ENCODE measurements at regions not wholly inside any gene's neighbourhood (a gene's known extent, or its start where the extent isn't known, plus 50 kb on each side); places are given as distances from the start of the nearest gene placed in this dataset.
"Not testable (repeated sequence)": the region's sequence is repeated elsewhere in the genome, so short reads cannot be mapped to it uniquely, and the experiment has no call there.

DNA sequence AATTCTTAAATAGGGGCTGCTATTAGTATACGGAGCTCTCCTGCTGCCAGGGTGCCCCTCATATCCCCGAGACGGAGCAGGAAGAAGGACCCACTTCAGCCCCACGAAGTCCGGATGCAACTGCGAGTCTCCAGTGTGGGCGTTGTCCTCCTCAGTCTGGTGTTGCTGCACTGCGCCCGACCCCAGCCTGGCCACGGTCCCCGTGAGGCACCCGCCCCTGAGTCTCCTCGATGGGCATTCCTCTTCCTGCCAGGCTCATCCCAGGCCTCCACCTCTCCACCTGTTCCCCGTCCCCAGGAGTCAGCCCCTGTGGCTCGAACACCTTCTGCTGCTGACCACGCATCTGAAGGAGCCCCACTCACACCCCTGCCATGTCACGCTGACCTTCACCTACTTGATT lies 68.1 kb upstream of the SFSWAP start:
- DNase-seq (no peak), ATAC-seq (no peak)
- TF ChIP-seq POLR2A (IDR thresholded peaks at IDR 0.05), result no peak
- TF ChIP-seq, protein P1, sequence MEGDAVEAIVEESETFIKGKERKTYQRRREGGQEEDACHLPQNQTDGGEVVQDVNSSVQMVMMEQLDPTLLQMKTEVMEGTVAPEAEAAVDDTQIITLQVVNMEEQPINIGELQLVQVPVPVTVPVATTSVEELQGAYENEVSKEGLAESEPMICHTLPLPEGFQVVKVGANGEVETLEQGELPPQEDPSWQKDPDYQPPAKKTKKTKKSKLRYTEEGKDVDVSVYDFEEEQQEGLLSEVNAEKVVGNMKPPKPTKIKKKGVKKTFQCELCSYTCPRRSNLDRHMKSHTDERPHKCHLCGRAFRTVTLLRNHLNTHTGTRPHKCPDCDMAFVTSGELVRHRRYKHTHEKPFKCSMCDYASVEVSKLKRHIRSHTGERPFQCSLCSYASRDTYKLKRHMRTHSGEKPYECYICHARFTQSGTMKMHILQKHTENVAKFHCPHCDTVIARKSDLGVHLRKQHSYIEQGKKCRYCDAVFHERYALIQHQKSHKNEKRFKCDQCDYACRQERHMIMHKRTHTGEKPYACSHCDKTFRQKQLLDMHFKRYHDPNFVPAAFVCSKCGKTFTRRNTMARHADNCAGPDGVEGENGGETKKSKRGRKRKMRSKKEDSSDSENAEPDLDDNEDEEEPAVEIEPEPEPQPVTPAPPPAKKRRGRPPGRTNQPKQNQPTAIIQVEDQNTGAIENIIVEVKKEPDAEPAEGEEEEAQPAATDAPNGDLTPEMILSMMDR (IDR thresholded peaks at IDR 0.05), result no peak
- intact Hi-C loops (cut with DNase I), result loop anchor here (2.0 kb wide), 1 partner anchor 334 kb away; no protein-coding TSS in a partner anchor
- no peaks in the 10 kb centered on the region for H3K9me3 ChIP-seq
- no peaks in the 10 kb centered on the region for H3K36me3 ChIP-seq (replicated peaks in 1 of 2; ENCODE audit: insufficient read depth in 1 of 2, low read depth in 2 of 2)
- no peaks in the 10 kb centered on the region for H3K4me1 ChIP-seq
- 85% methylated on average over 17 of the region's 17 CpGs for WGBS, 2 donors
- no peak overlapping the region for H3K4me3 ChIP-seq
- H3K27ac ChIP-seq, result no peak overlapping the region
- H3K27me3 ChIP-seq, result no peaks in the 10 kb centered on the region

DNA sequence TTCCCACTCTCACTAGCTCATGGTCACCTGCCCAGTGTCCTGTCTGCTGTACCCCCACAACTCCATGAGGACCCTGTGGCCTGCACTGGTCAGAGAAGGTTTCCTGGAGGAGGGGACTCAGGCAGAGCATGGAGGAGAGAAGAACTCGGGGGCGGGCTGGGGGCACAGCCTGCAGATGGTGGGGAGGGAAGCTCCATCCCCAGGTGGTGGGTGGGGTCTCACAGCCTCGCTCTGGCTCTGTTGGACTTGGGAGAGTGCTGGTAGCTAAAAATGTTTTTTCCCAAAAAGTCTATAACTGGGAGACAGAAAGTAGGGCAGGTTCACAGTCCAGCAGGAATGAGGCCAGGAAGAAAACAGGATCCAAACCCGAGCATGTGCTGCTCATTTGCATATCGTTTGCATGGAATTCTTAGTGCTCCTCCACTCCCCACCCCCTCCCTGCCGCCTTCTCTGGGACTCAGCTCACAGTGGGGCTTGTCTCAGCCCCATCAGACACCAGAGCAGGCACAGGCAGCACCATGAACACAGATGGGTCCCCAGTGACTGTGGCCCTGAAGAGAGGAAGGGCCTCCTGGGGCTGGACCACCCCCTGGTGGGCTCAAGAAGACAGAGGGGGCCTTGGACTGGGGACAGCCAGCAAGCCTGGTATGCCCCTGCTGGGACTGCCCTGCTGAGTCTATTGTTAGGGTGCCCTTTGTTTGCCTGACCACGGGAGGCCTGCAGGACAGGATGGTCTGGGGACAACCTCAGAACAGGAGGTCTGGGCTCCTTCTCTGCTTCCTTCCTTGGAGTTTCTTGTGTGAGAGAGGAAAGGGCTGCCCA lies 67.0 kb upstream of the SFSWAP start:
- Histone ChIP-seq H3K4me3 (no peak overlapping the region), H3K4me1 (no peaks in the 10 kb centered on the region), H3K27ac (no peak overlapping the region), H3K9me3 (no peaks in the 10 kb centered on the region), H3K27me3 (no peaks in the 10 kb centered on the region), H3K36me3 (replicated peaks in 1 of 2; ENCODE audit: insufficient read depth in 1 of 2, low read depth in 2 of 2) (no peaks in the 10 kb centered on the region)
- no peak for DNase-seq
- intact Hi-C loops (cut with DNase I), result loop anchor here (2.0 kb wide), 1 partner anchor 335 kb away; no protein-coding TSS in a partner anchor
- no peak for ATAC-seq
- no peak for TF ChIP-seq POLR2A (IDR thresholded peaks at IDR 0.05)
- TF ChIP-seq, protein P1 (IDR thresholded peaks at IDR 0.05), result no peak
- WGBS, 2 donors, result 36 to 40% methylated on average over 7 of the region's 7 CpGs

DNA sequence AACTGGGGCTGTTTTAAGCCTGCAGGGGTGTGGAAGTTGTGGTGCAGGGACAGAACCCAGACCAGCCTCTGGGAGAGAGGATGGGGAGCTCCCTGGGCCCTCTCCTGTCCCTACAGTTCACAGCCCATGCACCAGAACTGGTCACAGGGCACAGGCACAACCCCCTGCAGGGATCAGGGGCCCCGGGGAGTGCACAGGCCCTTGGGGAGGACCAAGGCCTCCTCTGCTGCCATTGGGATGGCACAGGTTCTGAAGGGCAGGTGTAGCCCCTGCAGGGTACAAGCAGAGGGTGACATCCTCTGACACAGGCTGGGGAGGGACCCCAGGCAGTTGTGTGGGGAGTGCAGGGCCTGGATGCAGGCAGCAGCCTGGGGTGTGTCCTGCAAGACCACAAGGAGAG lies 66.4 kb upstream of the SFSWAP start:
- Histone ChIP-seq H3K4me1 (no peaks in the 10 kb centered on the region), H3K27me3 (no peaks in the 10 kb centered on the region), H3K36me3 (replicated peaks in 1 of 2; ENCODE audit: insufficient read depth in 1 of 2, low read depth in 2 of 2) (no peaks in the 10 kb centered on the region), H3K9me3 (no peaks in the 10 kb centered on the region), H3K4me3 (no peak overlapping the region), H3K27ac (no peak overlapping the region)
- DNase-seq (no peak), ATAC-seq (no peak)
- WGBS, 2 donors, result 71 to 80% methylated on average over 1 of the region's 1 CpG
- TF ChIP-seq POLR2A (IDR thresholded peaks at IDR 0.05), result no peak
- TF ChIP-seq, protein P1 (IDR thresholded peaks at IDR 0.05), result no peak
- intact Hi-C loops (cut with DNase I), result no loop called here

DNA sequence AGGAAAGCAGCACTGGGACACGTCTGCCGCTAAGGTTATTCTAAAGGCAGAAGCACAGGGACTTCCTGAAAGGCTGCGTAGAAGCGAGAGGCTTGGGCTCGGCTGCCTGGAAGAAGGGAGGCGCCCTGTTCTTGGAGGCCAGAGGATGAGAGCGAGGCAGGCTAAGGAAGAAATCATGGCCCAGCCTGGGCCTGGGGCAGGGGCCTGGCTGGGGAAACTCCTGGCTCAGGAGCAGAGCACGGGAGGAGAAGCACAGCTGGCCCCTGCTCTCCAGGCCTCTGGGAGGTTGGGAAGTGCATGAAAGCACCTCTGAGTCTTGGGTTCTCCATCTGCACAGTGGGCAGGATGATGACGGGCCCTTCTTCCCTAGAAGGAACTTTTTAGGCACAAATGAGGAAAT lies 66.0 kb upstream of the SFSWAP start:
- H3K36me3 ChIP-seq (replicated peaks in 1 of 2; ENCODE audit: insufficient read depth in 1 of 2, low read depth in 2 of 2); DNase-seq; H3K4me3 ChIP-seq; H3K9me3 ChIP-seq; ATAC-seq; H3K27ac ChIP-seq; intact Hi-C loops (cut with DNase I); H3K4me1 ChIP-seq; H3K27me3 ChIP-seq: not testable (repeated sequence)
- 64 to 80% methylated on average over 8 to 9 of the region's 9 CpGs for WGBS, 2 donors

DNA sequence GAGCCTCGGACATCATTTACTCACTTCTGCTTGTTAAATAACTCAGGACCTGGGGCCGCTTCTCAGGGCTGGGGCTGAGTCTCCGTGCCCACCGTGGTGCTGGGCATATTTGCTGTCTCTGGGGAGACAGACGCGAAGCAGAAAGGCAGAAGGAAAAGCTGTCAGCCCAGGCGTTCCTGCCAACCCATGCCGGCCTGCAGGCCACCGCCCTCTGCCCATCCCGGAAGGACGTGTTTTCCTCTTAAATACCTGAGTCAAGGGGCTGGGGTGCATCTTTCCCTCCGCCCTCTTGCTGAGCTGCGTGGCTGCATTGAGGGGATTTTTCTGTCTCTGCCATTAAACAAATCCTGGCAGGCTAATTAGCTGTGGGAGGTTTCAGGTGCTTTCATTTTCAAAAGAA lies 65.3 kb upstream of the SFSWAP start:
- intact Hi-C loops (cut with DNase I); H3K9me3 ChIP-seq; H3K36me3 ChIP-seq (replicated peaks in 1 of 2; ENCODE audit: insufficient read depth in 1 of 2, low read depth in 2 of 2); H3K4me1 ChIP-seq; ATAC-seq; DNase-seq; H3K27me3 ChIP-seq; H3K27ac ChIP-seq; H3K4me3 ChIP-seq: not testable (repeated sequence)
- WGBS, 2 donors, result 30% methylated on average over 11 of the region's 13 CpGs; no CpG with 5 or more reads in 1 of the 2 donors

DNA sequence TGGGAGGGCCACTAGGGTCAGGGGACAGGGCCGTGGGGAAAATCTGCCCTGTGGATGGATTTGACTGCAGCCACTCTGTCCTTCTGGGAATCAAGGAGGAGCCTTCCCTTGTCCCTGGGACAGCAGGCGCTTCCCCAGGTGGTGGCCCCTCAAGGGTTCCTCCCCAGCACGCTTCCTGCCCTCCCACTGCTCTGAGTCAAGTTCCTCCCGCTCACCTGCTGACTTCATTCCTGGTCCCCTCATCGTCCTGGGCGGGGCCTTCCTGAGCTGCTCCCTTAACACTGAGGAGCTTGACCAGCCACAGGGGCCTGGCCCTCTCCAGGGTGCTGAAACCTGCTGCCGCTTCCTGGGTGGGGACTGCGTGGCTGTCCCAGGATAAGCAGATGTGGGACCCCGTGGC lies 64.4 kb upstream of the SFSWAP start:
- H3K4me3 ChIP-seq; intact Hi-C loops (cut with DNase I); ATAC-seq; H3K36me3 ChIP-seq (replicated peaks in 1 of 2; ENCODE audit: insufficient read depth in 1 of 2, low read depth in 2 of 2); H3K9me3 ChIP-seq; H3K27ac ChIP-seq; H3K4me1 ChIP-seq; DNase-seq; H3K27me3 ChIP-seq: not testable (repeated sequence)
- WGBS, 2 donors, result 25% methylated on average over 4 of the region's 9 CpGs; no CpG with 5 or more reads in 1 of the 2 donors
